Stimulated activated memory B cell treated with anti-CD40 and anti-IgM and Interleukin-4, amounts not matched to agents 10 μg/mL and 1 μg/mL and 100 μg/mL, for 72 hours (primary cell): ENCODE measurements at regions not wholly inside any gene's neighbourhood (a gene's known extent, or its start where the extent isn't known, plus 50 kb on each side); places are given as distances from the start of the nearest gene placed in this dataset.

Source experiments
- ATAC-seq: fragments of 150-1000 bp; cut with Tn5 transposase; 2 replicates; pipeline ENCODE4 v1.10.0; 2021
- H3K27ac Mint-ChIP-seq: one replicate; pipeline ENCODE4 v1.8.0; 2022; ENCODE audit warnings: mild to moderate bottlenecking, mixed read lengths
- H3K27me3 Mint-ChIP-seq: one replicate; pipeline ENCODE4 v1.8.0; 2022; ENCODE audit warnings: mixed read lengths
- H3K36me3 Mint-ChIP-seq: one replicate; pipeline ENCODE4 v1.8.0; 2022; ENCODE audit warnings: mixed read lengths
- H3K4me1 Mint-ChIP-seq: one replicate; pipeline ENCODE4 v1.8.0; 2022; ENCODE audit warnings: mixed read lengths
- H3K4me3 Mint-ChIP-seq: one replicate; pipeline ENCODE4 v1.8.0; 2022; ENCODE audit warnings: mild to moderate bottlenecking, moderate library complexity, mixed read lengths
- H3K9me3 Mint-ChIP-seq: one replicate; pipeline ENCODE4 v1.8.0; 2022; ENCODE audit warnings: mixed read lengths

DNA sequence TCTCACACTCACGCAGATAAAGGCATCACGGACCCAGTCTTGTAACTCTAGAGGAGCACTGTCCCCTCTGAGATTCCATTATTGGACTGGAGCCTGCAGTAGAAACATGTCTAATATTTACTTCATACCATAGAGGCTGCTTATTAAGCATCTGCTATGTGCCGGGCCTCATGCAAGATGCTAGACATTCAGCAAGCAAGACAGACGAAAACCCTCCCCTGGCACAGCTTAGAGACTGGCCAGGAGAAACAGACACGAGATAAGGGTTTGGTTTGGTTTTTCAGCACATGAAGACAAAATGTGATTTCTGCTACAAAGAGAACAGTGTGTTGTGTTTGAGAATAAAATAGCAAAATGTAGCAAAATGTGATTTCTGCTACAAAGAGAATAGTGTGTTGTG is 719.2 kb downstream of the MED13L start:
- H3K36me3 Mint-ChIP-seq, result no peaks in the 10 kb centered on the region
- peaks cover under 1% of the 10 kb centered on the region for H3K27me3 Mint-ChIP-seq
- H3K4me3 Mint-ChIP-seq, result no peak overlapping the region
- H3K4me1 Mint-ChIP-seq, result no peaks in the 10 kb centered on the region
- no peaks in the 10 kb centered on the region for H3K9me3 Mint-ChIP-seq
- H3K27ac Mint-ChIP-seq, result no peak overlapping the region
- ATAC-seq, result no peak

DNA sequence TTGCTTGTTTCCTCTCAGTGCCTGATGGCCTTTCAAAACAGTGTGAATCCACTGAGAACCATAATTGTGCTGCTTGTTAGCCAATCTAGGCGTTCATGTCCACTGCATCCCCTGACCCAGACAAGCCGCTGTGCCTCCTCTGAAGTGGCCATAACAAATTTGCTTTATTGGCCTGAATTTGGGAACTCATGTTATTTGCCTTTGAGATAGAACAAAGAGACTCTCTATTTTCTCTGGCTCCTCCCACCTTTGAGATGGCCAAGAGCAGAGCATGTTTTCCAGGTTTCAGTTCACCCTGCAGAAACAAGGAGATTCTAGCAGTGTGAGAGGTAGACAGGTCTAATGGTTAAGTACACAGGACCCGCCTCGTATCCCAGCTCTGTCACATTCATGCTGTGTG is 723.9 kb downstream of the MED13L start:
- ATAC-seq, result no peak
- peaks cover 9% of the 10 kb centered on the region for H3K27me3 Mint-ChIP-seq

DNA sequence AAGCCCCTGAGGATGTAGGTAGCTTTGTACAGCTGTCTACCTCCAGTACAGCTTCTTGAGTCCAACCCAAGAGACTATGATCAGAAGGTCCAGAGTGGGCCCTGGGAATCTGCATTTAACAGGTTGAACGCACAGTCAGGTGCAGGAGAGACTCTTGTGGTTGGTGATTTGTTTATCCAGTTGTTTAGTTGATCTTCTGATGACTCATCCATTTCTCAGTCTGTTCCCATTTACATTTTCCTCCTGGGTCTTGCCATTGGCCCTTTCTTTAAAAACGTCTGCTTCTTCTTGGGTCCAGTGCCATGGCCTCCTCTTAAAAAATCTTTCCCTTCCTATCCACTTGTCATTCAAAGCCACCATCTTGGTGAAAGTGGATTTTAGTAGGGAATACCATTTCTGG is 734.2 kb downstream of the MED13L start:
- H3K36me3 Mint-ChIP-seq, result no peaks in the 10 kb centered on the region
- H3K9me3 Mint-ChIP-seq, result peaks cover 10% of the 10 kb centered on the region
- H3K27me3 Mint-ChIP-seq, result no peaks in the 10 kb centered on the region
- H3K4me3 Mint-ChIP-seq, result no peak overlapping the region
- H3K27ac Mint-ChIP-seq, result no peak overlapping the region
- no peaks in the 10 kb centered on the region for H3K4me1 Mint-ChIP-seq
- ATAC-seq, result no peak

More for the DNA sequence above, 723.9 kb downstream of the MED13L start:
- Mint-ChIP-seq H3K36me3 (no peaks in the 10 kb centered on the region), H3K4me3 (no peak overlapping the region), H3K9me3 (peaks cover 2% of the 10 kb centered on the region), H3K4me1 (no peaks in the 10 kb centered on the region), H3K27ac (no peak overlapping the region)

DNA sequence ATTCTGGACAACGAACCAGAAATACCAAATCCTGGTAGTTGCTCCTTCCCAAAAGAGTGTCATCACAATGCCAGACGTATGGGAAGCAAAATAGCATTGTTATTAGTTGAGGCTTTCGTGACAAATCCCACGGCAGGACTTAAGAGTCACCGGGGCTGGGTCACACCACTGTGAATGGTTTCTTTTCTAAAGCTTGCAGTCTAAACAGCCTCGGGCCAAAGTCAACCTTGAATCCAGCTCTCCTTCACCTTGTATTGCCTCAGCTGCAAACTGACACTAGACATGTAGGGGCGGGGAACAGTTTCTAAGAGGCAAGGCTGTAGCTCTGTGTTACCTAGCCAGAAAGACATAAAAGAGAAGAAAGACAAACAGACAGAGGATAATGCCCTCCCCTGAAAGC is 734.8 kb downstream of the MED13L start:
- peaks cover 14% of the 10 kb centered on the region for H3K9me3 Mint-ChIP-seq
- no peak overlapping the region for H3K4me3 Mint-ChIP-seq
- H3K4me1 Mint-ChIP-seq, result no peaks in the 10 kb centered on the region
- ATAC-seq, result no peak
- H3K27ac Mint-ChIP-seq, result no peak overlapping the region
- no peaks in the 10 kb centered on the region for H3K36me3 Mint-ChIP-seq
- no peaks in the 10 kb centered on the region for H3K27me3 Mint-ChIP-seq

DNA sequence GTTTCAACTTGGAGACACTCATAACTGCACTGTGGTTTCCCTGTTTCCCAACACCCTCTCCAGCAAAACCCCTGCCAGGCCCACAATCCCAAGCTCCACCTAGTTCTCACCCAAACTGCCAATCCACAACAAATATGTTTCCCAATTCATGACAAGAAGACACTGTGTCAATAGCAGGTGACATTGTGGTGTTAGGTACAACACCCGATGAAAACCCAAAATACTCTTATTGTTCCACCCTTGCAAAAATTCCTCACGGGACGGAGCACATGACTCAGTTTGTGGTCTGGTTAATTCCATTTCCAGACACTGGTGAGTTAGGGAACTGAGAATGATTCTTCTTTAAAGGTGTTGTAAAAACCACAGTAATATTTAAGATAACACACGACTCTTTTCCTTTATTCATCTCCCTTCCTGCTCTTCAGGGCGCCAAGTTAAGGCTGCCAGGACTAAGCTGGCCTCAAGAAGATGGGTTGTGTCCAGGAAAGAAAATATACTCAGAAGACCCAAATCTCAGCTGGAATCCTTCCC is 735.5 kb downstream of the MED13L start:
- Mint-ChIP-seq H3K27ac (no peak overlapping the region), H3K36me3 (no peaks in the 10 kb centered on the region), H3K27me3 (no peaks in the 10 kb centered on the region), H3K9me3 (peaks cover 14% of the 10 kb centered on the region), H3K4me3 (no peak overlapping the region), H3K4me1 (no peaks in the 10 kb centered on the region)
- ATAC-seq, result no peak

DNA sequence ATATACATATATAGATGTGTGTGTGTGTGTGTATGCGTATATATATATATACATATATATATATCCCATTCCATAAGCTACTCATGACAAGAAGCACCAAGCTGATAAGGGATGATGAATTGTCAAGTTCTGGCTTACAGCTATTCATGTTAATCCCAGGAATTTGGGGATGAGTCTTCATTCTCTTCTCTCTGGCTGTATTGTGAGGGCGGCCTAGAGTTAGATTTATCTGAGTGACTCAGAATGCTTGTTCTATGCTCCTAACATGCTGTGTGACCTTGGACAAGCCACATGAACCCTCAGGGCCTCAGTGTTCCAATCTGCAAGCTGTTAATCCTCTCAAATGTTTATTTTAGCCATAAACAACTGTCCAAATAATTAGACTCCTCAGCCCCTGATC is 749.0 kb downstream of the MED13L start:
- ATAC-seq, result no peak
- H3K36me3 Mint-ChIP-seq, result no peaks in the 10 kb centered on the region
- no peaks in the 10 kb centered on the region for H3K4me1 Mint-ChIP-seq
- H3K4me3 Mint-ChIP-seq, result no peak overlapping the region
- no peaks in the 10 kb centered on the region for H3K9me3 Mint-ChIP-seq
- no peak overlapping the region for H3K27ac Mint-ChIP-seq
- no peaks in the 10 kb centered on the region for H3K27me3 Mint-ChIP-seq

DNA sequence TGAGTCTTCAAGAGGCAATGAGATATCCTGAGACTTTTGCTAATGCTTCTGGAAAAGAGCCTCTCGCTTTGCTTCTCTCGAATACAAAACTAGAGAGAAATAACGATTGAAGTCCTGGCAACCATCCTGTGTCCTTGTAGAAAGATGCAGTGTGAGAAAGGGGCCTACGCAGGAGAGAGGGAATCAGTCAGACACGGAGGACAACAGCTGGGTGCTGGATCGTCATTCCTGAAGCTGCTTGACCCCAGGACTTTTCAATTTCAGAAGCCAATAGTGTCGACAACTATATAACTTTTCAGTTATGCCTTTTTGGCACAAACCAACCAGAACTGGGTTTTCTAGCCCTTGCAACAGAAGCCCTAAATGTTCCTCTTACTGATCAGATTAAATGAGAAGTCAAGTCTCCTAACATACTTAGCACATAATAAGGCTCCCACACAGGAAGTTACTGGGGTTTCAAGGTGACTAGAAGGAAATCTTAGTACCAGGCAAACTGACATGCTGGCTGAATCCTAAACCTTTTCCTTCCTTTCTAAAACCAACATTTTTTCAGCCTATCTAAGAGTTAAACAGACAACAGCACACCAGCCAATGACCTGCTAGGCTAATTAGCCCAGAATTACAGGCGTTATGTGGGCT is 755.6 kb downstream of the MED13L start:
- no peaks in the 10 kb centered on the region for H3K36me3 Mint-ChIP-seq
- no peaks in the 10 kb centered on the region for H3K27me3 Mint-ChIP-seq
- no peak overlapping the region for H3K27ac Mint-ChIP-seq
- H3K9me3 Mint-ChIP-seq, result peaks cover 3% of the 10 kb centered on the region
- no peak for ATAC-seq
- no peak overlapping the region for H3K4me3 Mint-ChIP-seq
- no peaks in the 10 kb centered on the region for H3K4me1 Mint-ChIP-seq

DNA sequence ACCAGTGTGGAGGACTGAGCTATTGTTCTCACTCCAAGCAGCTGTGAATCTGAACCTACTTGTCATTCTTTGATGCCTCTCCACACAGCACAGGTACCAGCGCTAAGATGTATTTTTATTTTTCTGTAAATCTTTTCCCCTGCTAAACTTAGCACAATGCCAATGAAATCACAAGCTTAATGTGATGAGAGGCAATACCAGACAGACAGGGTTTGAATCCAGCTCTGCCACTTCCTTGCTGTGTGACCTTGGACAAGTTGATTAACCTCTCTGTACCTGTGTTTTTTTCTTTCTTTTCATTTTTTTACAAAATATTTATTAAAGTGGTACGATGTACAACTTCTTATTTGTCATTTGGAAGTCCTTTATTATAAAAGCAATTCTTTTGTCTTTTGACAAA is 757.6 kb downstream of the MED13L start:
- no peak for ATAC-seq
- H3K9me3 Mint-ChIP-seq, result peaks cover 9% of the 10 kb centered on the region
- no peak overlapping the region for H3K27ac Mint-ChIP-seq
- H3K36me3 Mint-ChIP-seq, result no peaks in the 10 kb centered on the region
- H3K4me1 Mint-ChIP-seq, result no peaks in the 10 kb centered on the region
- no peak overlapping the region for H3K4me3 Mint-ChIP-seq
- no peaks in the 10 kb centered on the region for H3K27me3 Mint-ChIP-seq

DNA sequence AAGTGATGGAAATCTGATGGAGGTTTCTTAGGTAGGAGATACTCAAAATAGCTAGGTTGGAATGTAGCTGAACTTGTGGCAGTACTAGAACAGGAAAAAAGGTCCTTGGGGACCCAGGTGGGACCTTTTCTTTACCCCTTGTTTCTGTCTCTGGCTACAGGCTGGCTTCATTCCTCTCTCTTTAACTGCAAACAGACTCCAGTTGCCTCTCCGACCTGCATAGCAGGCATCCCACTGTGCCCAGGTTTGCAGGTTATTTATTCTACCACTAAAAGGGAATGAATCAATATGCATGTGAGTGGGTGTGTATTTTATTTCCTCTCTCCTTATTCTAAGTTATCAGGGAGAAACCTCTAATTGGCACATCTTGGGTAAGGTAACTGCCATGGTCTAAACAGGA is 758.1 kb downstream of the MED13L start:
- Mint-ChIP-seq H3K4me1 (no peaks in the 10 kb centered on the region), H3K27ac (no peak overlapping the region), H3K4me3 (no peak overlapping the region), H3K9me3 (peaks cover 9% of the 10 kb centered on the region), H3K36me3 (no peaks in the 10 kb centered on the region), H3K27me3 (no peaks in the 10 kb centered on the region)
- ATAC-seq, result no peak

DNA sequence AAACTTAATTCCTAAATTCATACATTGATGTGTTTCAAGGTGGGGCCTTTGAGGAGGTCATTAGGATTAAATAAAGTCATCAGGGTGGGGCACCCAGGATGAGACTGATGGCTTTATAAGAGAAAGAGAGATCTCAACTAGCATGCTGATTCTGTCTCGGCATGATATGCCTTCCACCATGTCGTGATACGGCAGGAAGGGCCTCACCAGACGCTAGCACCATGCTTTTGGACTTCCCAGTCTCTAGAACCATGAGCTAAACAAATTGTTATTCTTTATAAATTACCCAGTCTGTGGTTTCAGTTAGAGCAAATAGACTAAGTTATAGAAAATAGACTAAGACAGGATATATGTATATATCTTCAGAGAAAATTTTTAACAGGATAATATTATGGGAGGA is 759.6 kb downstream of the MED13L start:
- ATAC-seq, result no peak
- Mint-ChIP-seq H3K4me1 (no peaks in the 10 kb centered on the region), H3K4me3 (no peak overlapping the region), H3K27me3 (no peaks in the 10 kb centered on the region), H3K27ac (no peak overlapping the region), H3K36me3 (no peaks in the 10 kb centered on the region), H3K9me3 (peaks cover 16% of the 10 kb centered on the region)

DNA sequence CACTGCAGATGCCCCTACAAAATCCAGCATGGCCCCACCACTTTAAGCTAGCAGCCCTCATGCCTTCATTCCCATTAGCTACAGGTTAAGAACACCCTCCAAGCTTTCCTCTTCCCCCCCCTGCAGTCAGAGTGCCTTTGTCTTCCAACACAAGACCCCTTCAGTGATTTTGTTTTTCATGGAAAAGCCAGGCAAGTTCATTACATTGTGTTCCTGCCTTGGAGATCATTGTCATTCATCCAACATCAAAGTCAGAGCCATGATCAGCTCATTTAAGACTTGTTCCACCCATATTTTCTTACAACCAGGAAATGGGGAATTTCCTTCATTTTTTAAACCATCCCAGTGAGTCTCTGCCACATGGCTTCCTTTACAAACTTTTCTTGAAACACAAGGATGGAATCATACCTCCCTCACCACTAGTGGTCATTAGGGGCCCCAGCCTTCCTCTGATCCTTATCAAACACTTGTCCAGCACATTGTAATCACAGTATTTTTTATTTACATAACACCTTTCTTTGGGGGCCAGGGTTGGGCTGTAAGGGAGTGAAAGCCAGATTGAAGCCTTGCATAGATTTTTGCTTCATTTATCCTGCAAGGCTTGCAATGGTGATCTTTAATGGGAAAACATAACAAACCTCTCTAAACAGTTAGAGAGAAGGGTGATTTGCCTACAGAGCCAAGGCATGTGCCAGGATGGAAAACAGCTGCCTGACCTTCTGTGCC is 765.3 kb downstream of the MED13L start:
- H3K27me3 Mint-ChIP-seq, result no peaks in the 10 kb centered on the region
- H3K9me3 Mint-ChIP-seq, result peaks cover 22% of the 10 kb centered on the region
- H3K27ac Mint-ChIP-seq, result no peak overlapping the region
- no peak overlapping the region for H3K4me3 Mint-ChIP-seq
- H3K36me3 Mint-ChIP-seq, result no peaks in the 10 kb centered on the region
- ATAC-seq, result no peak
- no peaks in the 10 kb centered on the region for H3K4me1 Mint-ChIP-seq

DNA sequence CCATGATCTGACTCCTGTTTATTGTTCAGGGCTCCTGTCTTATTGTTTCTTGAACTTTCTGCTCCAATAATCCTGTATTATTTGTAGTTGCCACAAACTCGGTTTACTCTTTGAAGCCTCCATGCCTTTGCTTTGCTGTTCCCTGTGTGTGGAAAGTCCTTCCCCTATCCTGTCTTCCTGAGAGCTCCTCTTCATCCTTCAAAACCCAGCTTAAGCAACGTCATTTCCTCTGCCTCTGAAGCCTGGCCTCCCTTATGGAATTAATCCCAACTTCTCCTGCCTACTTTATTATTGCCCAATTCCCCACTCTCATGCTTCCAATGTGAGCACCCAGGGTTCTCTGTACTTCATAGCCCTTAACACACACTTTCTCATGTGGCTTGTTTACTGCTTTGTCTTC is 766.2 kb downstream of the MED13L start:
- ATAC-seq, result no peak
- peaks cover 22% of the 10 kb centered on the region for H3K9me3 Mint-ChIP-seq

DNA sequence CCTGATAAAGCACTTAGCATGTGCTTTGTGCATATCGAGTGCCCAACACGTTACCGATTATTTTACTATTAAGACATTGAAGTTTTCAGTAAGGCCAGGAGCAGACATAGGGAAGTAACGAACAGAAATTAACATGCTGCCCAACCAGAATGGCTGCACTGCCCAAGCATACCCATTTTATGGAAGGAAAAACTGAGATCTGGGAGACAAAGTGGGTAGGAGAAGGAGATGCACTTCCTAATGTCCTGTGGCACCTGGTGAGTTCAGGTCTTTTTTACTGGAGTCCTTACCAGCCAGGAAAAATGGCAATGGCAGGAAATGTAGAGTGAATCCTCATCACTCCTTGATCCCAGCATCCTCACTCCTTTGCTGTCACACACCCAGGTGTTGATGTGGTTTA is 768.5 kb downstream of the MED13L start:
- Mint-ChIP-seq H3K27me3 (no peaks in the 10 kb centered on the region), H3K27ac (no peak overlapping the region), H3K9me3 (peaks cover 14% of the 10 kb centered on the region), H3K4me1 (peaks cover 16% of the 10 kb centered on the region), H3K4me3 (no peak overlapping the region), H3K36me3 (no peaks in the 10 kb centered on the region)
- no peak for ATAC-seq

More for the DNA sequence above, 766.2 kb downstream of the MED13L start:
- Mint-ChIP-seq H3K27me3 (no peaks in the 10 kb centered on the region), H3K4me3 (no peak overlapping the region), H3K36me3 (no peaks in the 10 kb centered on the region), H3K4me1 (no peaks in the 10 kb centered on the region), H3K27ac (no peak overlapping the region)

DNA sequence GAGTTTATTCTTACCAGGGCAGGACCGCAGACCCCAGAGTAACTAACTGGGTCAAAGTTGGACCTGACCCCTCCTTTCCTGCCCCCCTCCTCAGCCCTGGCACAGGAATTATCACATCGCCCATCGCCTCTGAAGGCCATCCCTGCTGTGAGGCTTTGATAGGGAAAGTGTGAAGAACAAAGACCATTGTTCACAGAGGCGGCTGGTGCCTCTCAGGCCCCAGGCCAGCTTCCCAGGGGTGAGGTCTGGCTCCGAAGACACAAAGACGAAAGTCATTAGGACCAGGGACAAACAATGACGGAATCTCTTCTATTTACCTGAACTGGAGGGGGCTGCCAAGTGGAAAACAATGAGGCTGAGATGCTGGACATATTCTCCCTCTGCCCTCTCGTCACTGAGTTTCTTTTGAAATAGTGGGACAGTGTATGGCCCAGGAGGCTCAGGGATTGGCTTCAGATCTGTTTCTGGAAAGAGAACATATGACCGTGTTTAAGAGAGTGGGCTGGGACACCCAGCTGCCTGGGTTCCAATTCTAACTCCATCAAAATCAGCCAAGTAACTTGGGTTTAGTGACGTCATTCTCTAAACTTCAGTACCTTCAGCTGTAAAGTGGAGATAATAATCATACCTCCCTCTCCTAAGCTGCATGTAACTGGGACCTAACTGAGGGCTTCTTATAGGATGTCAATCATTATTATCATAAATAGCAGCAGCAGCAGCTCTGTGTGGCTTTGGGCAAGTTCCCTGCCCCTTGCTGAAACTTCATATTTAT is 769.4 kb downstream of the MED13L start:
- Mint-ChIP-seq H3K27ac (no peak overlapping the region), H3K4me3 (no peak overlapping the region), H3K9me3 (peaks cover 11% of the 10 kb centered on the region), H3K36me3 (no peaks in the 10 kb centered on the region), H3K27me3 (no peaks in the 10 kb centered on the region), H3K4me1 (peaks cover 19% of the 10 kb centered on the region)
- no peak for ATAC-seq

DNA sequence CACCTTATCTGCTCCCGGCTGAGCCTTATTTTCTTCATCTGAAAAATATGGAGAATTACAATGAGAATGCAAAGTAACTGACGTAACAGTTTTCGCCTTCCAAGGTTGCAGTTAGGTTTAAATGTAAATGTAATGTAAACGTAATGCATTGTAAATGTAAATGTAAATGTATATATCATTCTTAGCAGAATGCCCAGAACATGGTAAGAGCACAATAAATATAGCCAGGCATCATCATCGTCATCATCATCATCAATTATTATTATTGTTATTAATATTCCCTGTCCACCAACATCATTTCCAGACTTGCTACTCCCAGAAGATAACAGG is 770.0 kb downstream of the MED13L start:
- no peaks in the 10 kb centered on the region for H3K27me3 Mint-ChIP-seq
- H3K4me1 Mint-ChIP-seq, result peaks cover 19% of the 10 kb centered on the region
- H3K36me3 Mint-ChIP-seq, result no peaks in the 10 kb centered on the region
- no peak overlapping the region for H3K27ac Mint-ChIP-seq
- peaks cover 9% of the 10 kb centered on the region for H3K9me3 Mint-ChIP-seq
- no peak overlapping the region for H3K4me3 Mint-ChIP-seq
- no peak for ATAC-seq
